ENCODE measurements at regions not wholly inside any gene's neighbourhood (a gene's known extent, or its start where the extent isn't known, plus 50 kb on each side); places are given as distances from the start of the nearest gene placed in this dataset.

DNA sequence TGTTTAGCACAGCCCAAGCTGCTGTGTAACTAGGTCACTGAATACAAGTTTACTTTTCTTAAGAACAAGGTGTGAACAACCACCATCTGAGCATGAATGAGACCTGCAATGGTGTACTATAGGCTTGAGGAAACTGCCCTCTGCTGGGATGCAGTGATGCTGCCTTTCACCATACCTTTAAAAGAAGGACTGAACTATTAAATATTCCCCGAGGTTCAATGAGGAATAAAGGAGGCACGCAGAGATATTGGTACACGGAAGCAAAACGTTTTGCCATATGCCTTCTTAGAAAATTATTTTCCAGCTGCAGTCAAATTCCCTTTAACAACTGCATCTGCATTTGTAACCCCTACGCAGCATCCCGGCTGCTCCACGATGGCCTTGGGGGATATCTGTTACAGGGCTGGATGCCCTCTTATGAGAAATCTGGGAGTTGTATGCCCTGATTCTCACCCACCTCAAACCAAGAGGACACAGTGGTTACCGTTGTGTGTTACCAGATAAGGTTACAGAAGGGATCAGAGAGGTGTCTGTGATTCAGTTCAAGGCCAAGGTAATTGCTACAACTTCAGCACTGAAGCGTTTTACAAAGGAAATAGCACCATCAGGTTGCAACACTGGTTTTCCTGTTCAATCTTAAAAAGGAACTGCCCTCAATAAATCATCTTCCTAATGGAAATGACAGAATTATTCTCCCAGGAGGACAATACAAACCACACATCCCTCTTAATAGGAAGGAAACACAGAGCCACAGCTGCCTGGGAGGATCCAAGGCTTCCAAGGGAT lies 470.5 kb downstream of the LTN1 start:
- TF ChIP-seq FOS (IDR thresholded peaks at IDR 0.05; ENCODE audit: borderline replicate concordance, insufficient read depth, low read length), result peak; percentile 71
- TF ChIP-seq MYC (IDR thresholded peaks at IDR 0.05; ENCODE audit: low read depth, low read length), result no peak
- TF ChIP-seq GATA2 (IDR thresholded peaks at IDR 0.05; ENCODE audit: insufficient read depth, insufficient read length, low read depth, low read length), result peak; percentile 88
- peak; percentile 79 for TF ChIP-seq POLR2AphosphoS5 (IDR thresholded peaks at IDR 0.05; ENCODE audit: insufficient read depth, low read depth, low read length)
- TF ChIP-seq, protein P1, sequence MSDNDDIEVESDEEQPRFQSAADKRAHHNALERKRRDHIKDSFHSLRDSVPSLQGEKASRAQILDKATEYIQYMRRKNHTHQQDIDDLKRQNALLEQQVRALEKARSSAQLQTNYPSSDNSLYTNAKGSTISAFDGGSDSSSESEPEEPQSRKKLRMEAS (IDR thresholded peaks at IDR 0.05; ENCODE audit: insufficient read depth, insufficient read length), result no peak
- TF ChIP-seq JUN (IDR thresholded peaks at IDR 0.05; ENCODE audit: borderline replicate concordance, insufficient read depth, insufficient read length, low read depth), result peak; percentile 48
- TF ChIP-seq POLR2A (IDR thresholded peaks at IDR 0.05; ENCODE audit: low read depth, low read length), result no peak
- TF ChIP-seq, protein P2, sequence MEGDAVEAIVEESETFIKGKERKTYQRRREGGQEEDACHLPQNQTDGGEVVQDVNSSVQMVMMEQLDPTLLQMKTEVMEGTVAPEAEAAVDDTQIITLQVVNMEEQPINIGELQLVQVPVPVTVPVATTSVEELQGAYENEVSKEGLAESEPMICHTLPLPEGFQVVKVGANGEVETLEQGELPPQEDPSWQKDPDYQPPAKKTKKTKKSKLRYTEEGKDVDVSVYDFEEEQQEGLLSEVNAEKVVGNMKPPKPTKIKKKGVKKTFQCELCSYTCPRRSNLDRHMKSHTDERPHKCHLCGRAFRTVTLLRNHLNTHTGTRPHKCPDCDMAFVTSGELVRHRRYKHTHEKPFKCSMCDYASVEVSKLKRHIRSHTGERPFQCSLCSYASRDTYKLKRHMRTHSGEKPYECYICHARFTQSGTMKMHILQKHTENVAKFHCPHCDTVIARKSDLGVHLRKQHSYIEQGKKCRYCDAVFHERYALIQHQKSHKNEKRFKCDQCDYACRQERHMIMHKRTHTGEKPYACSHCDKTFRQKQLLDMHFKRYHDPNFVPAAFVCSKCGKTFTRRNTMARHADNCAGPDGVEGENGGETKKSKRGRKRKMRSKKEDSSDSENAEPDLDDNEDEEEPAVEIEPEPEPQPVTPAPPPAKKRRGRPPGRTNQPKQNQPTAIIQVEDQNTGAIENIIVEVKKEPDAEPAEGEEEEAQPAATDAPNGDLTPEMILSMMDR (IDR thresholded peaks at IDR 0.05; ENCODE audit: extremely low read depth in 1 of 2, insufficient read depth in 1 of 2, low read depth in 1 of 2, low read length in 2 of 2), result peak; percentile 44 to 56
- TF ChIP-seq EZH2 (IDR thresholded peaks at IDR 0.05; ENCODE audit: borderline replicate concordance, low read depth, low read length, severe bottlenecking), result no peak
- peak; percentile 76 for FAIRE-seq
- peaks cover 45% of the 10 kb centered on the region for H3K4me1 ChIP-seq (ENCODE audit: control insufficient read depth, extremely low read depth, insufficient read depth, low read length)
- no peak overlapping the region for H3K4me3 ChIP-seq (replicated peaks in 1 of 3; ENCODE audit: insufficient read depth in 1 of 3, low read depth in 1 of 3, low read length in 3 of 3)
- peak overlapping the region; percentile 60 for H3K4me2 ChIP-seq (ENCODE audit: insufficient read depth, low read length)
- H2AFZ ChIP-seq (ENCODE audit: low read depth, low read length), result peak overlapping the region; percentile 0
- peak overlapping the region; percentile 72 for H3K27ac ChIP-seq (ENCODE audit: insufficient read depth, low read depth, low read length)
- peak overlapping the region; percentile 21 for H3K9ac ChIP-seq (replicated peaks; ENCODE audit: extremely low read depth, insufficient read depth, low read length)
- POLR2A ChIA-PET, result no interaction called here
- dilution Hi-C loops (cut with MboI; ENCODE audit: extremely low pct_ligation_motif_present, low sequenced_read_pairs), result no loop called here
- CTCF ChIA-PET, result interaction anchor here (0.6 to 4.2 kb wide), 11 partner anchors 15 to 1677 kb away, joined by 3 to 29 read pairs (median 3); partner anchors contain the start of gene ADAMTS1
- H3K27me3 ChIP-seq (ENCODE audit: control insufficient read depth in 2 of 2, insufficient read depth in 2 of 2, low read length in 2 of 2), result no peaks in the 10 kb centered on the region
- H3K9me1 ChIP-seq (replicated peaks; ENCODE audit: control insufficient read depth, extremely low read depth, insufficient read depth, low read length), result no peaks in the 10 kb centered on the region
- DNase-seq (ENCODE audit: low read depth, low spot score), result peak; percentile 88
- BruUV-seq (replicated peaks), result TSS peak; percentile 44
- H3K9me3 ChIP-seq (replicated peaks; ENCODE audit: control insufficient read depth, insufficient read depth, low read length), result no peaks in the 10 kb centered on the region
- intact Hi-C loops (cut with micrococcal nuclease), result loop anchor here (1.0 to 10.0 kb wide), 10 partner anchors 18 to 1679 kb away; no protein-coding TSS in a partner anchor
- no peaks in the 10 kb centered on the region for H3K79me2 ChIP-seq (ENCODE audit: control insufficient read depth, insufficient read depth, low read length)
- H4K20me1 ChIP-seq (replicated peaks; ENCODE audit: control insufficient read depth, extremely low read depth, insufficient read depth, low read length), result no peaks in the 10 kb centered on the region
- no peaks in the 10 kb centered on the region for H3K36me3 ChIP-seq (ENCODE audit: control insufficient read depth in 2 of 2, extremely low read depth in 1 of 2, insufficient read depth in 2 of 2, low read length in 2 of 2)
